ENCODE measurements at regions not wholly inside any gene's neighbourhood (a gene's known extent, or its start where the extent isn't known, plus 50 kb on each side); places are given as distances from the start of the nearest gene placed in this dataset.

DNA sequence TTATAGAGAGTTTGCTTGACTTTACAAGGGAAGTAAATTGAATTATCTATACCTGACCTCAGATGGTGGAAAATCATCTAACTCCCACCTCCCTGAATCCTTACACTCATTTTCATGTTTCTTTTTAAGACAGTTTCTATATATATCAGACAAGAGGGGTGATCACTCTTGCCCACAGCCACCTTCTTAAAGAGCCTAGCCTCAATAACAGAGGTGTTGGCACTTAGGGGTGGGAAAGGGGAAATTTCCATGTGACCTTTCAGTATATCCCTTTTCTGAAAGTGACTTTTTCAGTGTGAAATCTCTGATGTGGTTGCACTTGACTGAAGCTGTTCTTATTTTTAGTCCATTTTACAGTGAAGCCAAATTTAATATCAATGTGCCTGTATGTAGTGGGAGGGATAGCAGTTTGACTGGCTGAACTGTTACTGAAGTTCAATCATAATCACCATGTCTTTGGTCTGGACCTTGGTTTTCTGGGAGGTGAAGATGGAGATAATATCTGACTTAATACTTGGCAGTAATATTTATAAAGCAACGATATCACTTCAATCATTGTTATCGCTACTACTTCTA is 141.3 kb downstream of the MAP3K7 start:
- intact Hi-C loops (cut with DNase I; ENCODE audit: low total_unique reads), result no loop called here
- TF ChIP-seq, protein P1, sequence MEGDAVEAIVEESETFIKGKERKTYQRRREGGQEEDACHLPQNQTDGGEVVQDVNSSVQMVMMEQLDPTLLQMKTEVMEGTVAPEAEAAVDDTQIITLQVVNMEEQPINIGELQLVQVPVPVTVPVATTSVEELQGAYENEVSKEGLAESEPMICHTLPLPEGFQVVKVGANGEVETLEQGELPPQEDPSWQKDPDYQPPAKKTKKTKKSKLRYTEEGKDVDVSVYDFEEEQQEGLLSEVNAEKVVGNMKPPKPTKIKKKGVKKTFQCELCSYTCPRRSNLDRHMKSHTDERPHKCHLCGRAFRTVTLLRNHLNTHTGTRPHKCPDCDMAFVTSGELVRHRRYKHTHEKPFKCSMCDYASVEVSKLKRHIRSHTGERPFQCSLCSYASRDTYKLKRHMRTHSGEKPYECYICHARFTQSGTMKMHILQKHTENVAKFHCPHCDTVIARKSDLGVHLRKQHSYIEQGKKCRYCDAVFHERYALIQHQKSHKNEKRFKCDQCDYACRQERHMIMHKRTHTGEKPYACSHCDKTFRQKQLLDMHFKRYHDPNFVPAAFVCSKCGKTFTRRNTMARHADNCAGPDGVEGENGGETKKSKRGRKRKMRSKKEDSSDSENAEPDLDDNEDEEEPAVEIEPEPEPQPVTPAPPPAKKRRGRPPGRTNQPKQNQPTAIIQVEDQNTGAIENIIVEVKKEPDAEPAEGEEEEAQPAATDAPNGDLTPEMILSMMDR (IDR thresholded peaks at IDR 0.05), result no peak
- no peak for TF ChIP-seq POLR2A (IDR thresholded peaks at IDR 0.05)
- Histone ChIP-seq H3K4me3 (no peak overlapping the region), H3K27ac (no peak overlapping the region), H3K27me3 (no peaks in the 10 kb centered on the region), H3K36me3 (no peaks in the 10 kb centered on the region), H3K9me3 (no peaks in the 10 kb centered on the region), H3K4me1 (no peaks in the 10 kb centered on the region)
- DNase-seq, result no peak

DNA sequence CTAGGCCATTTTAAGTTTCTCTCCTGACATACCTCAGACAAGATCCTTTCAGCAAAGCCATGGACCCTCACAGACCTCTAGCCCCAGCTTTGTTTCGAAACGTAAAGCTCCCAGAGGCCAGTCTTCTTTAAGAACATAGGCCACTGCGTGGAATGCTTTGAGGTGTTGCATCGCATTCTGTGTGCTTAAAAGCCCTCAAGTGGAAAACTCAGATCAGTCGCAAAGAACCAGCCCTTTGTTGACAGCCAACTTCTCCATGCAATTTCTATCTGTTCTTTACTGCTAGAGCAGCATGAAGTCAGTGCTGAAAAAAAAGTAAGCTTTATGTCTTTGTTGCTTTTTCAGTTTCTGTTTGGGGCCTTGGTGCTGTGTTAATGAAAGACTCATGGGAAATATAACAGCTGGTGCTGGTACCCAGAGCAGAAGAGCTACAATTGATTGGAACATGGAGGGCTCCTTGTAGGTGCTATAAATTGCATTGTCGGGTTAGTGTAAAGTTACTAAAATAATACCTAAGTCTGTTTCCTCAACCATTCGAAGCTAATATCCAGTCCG is 142.6 kb downstream of the MAP3K7 start:
- Histone ChIP-seq H3K4me3 (no peak overlapping the region), H3K27ac (no peak overlapping the region), H3K4me1 (no peaks in the 10 kb centered on the region), H3K9me3 (no peaks in the 10 kb centered on the region), H3K36me3 (no peaks in the 10 kb centered on the region), H3K27me3 (no peaks in the 10 kb centered on the region)
- intact Hi-C loops (cut with DNase I; ENCODE audit: low total_unique reads), result no loop called here
- TF ChIP-seq, protein P1 (IDR thresholded peaks at IDR 0.05), result no peak
- TF ChIP-seq POLR2A (IDR thresholded peaks at IDR 0.05), result no peak
- DNase-seq, result no peak

DNA sequence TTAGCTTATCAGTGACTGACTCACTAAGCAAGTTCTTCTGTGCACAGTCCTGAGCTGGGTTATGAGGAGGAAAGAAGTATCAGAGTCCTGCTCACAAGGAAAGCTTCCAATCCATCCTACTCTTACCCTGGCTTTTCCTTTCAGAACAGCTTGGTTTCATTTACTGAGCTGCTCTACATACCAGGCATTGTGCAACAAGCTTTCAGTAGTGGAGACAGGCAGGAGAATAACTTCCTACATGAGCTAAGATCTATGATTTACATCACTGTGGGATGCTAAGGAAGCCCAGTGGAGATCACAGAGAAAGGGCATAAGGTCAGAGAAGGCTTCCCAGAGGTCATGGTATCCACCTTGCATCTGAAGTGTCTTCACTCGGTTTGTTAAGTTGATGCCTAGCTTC is 144.5 kb downstream of the MAP3K7 start:
- H3K27me3 ChIP-seq, result no peaks in the 10 kb centered on the region
- no peaks in the 10 kb centered on the region for H3K9me3 ChIP-seq
- no peaks in the 10 kb centered on the region for H3K4me1 ChIP-seq
- no peak for TF ChIP-seq POLR2A (IDR thresholded peaks at IDR 0.05)
- TF ChIP-seq, protein P1 (IDR thresholded peaks at IDR 0.05), result no peak
- H3K36me3 ChIP-seq, result no peaks in the 10 kb centered on the region
- no peak overlapping the region for H3K27ac ChIP-seq
- H3K4me3 ChIP-seq, result no peak overlapping the region
- intact Hi-C loops (cut with DNase I; ENCODE audit: low total_unique reads), result no loop called here
- no peak for DNase-seq

DNA sequence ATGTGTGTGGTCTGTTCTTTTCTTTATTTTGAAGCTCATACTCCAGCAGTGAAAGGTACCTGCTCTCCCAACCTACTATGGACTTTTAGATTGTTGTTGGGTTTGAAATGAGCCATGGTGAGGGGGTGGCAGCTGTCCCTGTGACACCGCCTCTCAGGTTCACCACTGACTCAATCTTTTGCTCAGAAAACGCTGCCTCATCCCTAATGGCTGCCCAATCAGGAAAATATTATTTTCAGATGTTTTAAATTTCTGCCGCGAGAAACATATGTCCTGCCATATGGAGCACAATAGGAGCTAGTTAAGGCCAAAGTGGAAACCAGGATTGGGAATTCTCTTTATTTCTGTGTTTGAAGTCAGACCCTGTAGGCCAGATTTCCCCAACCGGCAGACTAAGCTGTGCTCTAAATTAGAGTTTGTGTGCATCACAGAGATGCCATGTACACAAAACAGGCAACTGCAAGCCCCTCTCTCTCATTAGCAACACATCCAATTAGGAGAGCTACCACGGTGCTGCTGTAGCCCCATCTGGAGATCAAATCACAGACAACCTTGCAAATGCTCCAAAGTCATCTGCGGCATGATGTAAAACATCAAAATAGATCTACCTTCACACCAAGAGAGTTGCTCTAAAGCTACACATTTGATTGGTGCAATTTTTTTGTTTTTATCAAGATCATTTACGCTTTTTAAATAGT is 144.1 kb upstream of the BACH2 start:
- H3K27ac ChIP-seq, result no peak overlapping the region
- no peaks in the 10 kb centered on the region for H3K27me3 ChIP-seq
- no peak for TF ChIP-seq POLR2A (IDR thresholded peaks at IDR 0.05)
- TF ChIP-seq, protein P1 (IDR thresholded peaks at IDR 0.05), result no peak
- intact Hi-C loops (cut with DNase I; ENCODE audit: low total_unique reads), result no loop called here
- H3K4me3 ChIP-seq, result no peak overlapping the region
- no peak for DNase-seq
- no peaks in the 10 kb centered on the region for H3K4me1 ChIP-seq
- no peaks in the 10 kb centered on the region for H3K9me3 ChIP-seq
- H3K36me3 ChIP-seq, result no peaks in the 10 kb centered on the region

DNA sequence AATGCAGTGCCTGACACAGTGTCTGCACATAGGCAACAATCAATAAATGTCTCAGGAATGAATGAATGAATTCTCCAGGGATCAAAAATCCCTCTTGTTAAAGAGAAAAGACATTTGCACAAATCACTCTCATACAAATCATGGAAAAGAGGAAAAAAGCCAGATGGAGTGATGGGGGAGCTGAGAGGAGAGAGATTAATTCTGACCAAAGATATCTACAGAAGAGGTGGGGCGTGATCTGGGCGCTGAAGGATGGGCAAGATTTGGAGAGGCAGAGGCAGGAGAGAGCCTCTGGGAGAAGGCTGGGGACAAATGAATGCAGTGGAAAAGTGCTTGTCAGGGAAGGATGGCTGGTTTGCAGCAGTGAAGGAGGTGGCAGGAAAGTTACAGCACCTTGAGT is 142.9 kb upstream of the BACH2 start:
- no peaks in the 10 kb centered on the region for H3K4me1 ChIP-seq
- intact Hi-C loops (cut with DNase I; ENCODE audit: low total_unique reads), result no loop called here
- no peak for TF ChIP-seq POLR2A (IDR thresholded peaks at IDR 0.05)
- TF ChIP-seq, protein P1 (IDR thresholded peaks at IDR 0.05), result no peak
- no peaks in the 10 kb centered on the region for H3K9me3 ChIP-seq
- no peaks in the 10 kb centered on the region for H3K36me3 ChIP-seq
- no peaks in the 10 kb centered on the region for H3K27me3 ChIP-seq
- no peak overlapping the region for H3K27ac ChIP-seq
- H3K4me3 ChIP-seq, result no peak overlapping the region
- no peak for DNase-seq

All from uterus (tissue), 3 donors.